ENCODE measurements at regions not wholly inside any gene's neighbourhood (a gene's known extent, or its start where the extent isn't known, plus 50 kb on each side); places are given as distances from the start of the nearest gene placed in this dataset.
A peak's percentile ranks its signal among the peaks of the same experiment; 100 is the strongest.

DNA sequence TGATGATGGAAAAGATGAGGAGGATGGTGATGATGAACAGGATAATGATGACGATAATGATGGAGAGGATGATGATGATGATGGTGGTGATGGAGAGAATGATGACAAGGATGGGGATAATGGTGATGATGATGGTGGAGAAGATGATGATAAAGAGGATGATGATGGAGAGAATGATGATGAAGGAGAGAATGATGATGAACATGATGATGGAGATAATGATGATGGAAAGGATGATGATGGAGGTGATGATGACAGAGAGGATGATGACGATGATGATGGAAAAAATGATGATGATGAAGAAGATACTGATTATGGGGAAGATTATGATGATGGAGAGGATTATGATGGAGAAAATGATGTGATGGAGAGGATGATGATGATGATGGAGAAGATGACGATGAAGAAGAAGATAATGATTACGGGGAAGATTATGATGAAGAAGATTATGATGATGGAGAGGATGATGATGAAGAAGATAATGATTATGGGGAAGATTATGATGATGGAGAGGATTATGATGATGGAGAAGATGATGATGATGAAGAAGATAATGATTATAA lies 204.1 kb downstream of the MATN1 start:
- DNase-seq (ENCODE audit: low spot score), result no peak
- Histone ChIP-seq H3K9ac (ENCODE audit: insufficient read depth, low read depth, low read length) (no peak overlapping the region), H2AFZ (ENCODE audit: low read length) (no peak overlapping the region), H3K4me3 (replicated peaks in 1 of 3; ENCODE audit: insufficient read depth in 1 of 3, low read depth in 2 of 3, low read length in 3 of 3) (no peak overlapping the region), H3K4me2 (ENCODE audit: low read depth, low read length) (no peak overlapping the region), H3K79me2 (ENCODE audit: insufficient read depth, low read length) (no peaks in the 10 kb centered on the region), H3K27ac (ENCODE audit: extremely low read length, insufficient read depth, low read length) (no peak overlapping the region), H4K20me1 (ENCODE audit: insufficient read depth, low read length) (no peaks in the 10 kb centered on the region), H3K36me3 (replicated peaks in 1 of 2; ENCODE audit: control insufficient read depth in 1 of 2, insufficient read depth in 2 of 2, low read length in 2 of 2) (no peaks in the 10 kb centered on the region), H3K9me3 (ENCODE audit: low read length) (no peaks in the 10 kb centered on the region), H3K27me3 (ENCODE audit: control insufficient read depth in 1 of 2, insufficient read depth in 2 of 2, low read length in 2 of 2) (no peaks in the 10 kb centered on the region), H3K4me1 (ENCODE audit: insufficient read depth, low read length) (no peaks in the 10 kb centered on the region)
- 1% methylated on average over 4 of the region's 4 CpGs for WGBS (ENCODE audit: low lambda C conversion rate)
- BruUV-seq (replicated peaks), result no TSS peak
- intact Hi-C loops (cut with micrococcal nuclease; ENCODE audit: unreplicated experiment), result no loop called here
- CTCF ChIA-PET (ENCODE audit: low intra/inter-chr PET ratio, low total read pairs), result no interaction called here
- ATAC-seq, result no peak
- POLR2A ChIA-PET, result no interaction called here
- no peak for FAIRE-seq
- in situ Hi-C loops (cut with HindIII; ENCODE audit: extremely low pct_ligation_motif_present, low pct_unique_long_range_greater_than_20kb), result no loop called here
- TF ChIP-seq HMGXB4 (CRISPR knock-in tag; IDR thresholded peaks at IDR 0.05; ENCODE audit: borderline replicate concordance in 1 of 2, low read depth in 1 of 2), result no peak
- peak; percentile 60; the same call in 1 of the 2 replicates for TF ChIP-seq ATF7 (IDR thresholded peaks at IDR 0.05)
- TF ChIP-seq ATF7 (CRISPR knock-in tag; IDR thresholded peaks at IDR 0.05), result no peak
- TF ChIP-seq DMAP1 (CRISPR knock-in tag; IDR thresholded peaks at IDR 0.05), result no peak
- TF ChIP-seq, protein P1, sequence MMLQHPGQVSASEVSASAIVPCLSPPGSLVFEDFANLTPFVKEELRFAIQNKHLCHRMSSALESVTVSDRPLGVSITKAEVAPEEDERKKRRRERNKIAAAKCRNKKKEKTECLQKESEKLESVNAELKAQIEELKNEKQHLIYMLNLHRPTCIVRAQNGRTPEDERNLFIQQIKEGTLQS (CRISPR knock-in tag; IDR thresholded peaks at IDR 0.05), result no peak
- TF ChIP-seq FOXP1 (IDR thresholded peaks at IDR 0.05), result 0 out of 2 replicates have a peak, but pooled peaks have one; percentile 25
- no peak for TF ChIP-seq FOXP1 (CRISPR knock-in tag; IDR thresholded peaks at IDR 0.05)
- peak; percentile 98 for TF ChIP-seq CREB1 (IDR thresholded peaks at IDR 0.05)
- TF ChIP-seq CREB1 (CRISPR knock-in tag; IDR thresholded peaks at IDR 0.05), result no peak
- TF ChIP-seq HDAC2 (CRISPR knock-in tag; IDR thresholded peaks at IDR 0.05), result no peak
- TF ChIP-seq KDM1A (CRISPR knock-in tag; IDR thresholded peaks at IDR 0.05), result no peak
- TF ChIP-seq LCORL (IDR thresholded peaks at IDR 0.05), result 0 out of 2 replicates have a peak, but pooled peaks have one; percentile 16
- no peak for TF ChIP-seq LCORL (CRISPR knock-in tag; IDR thresholded peaks at IDR 0.05)
- TF ChIP-seq TRIM22 (IDR thresholded peaks at IDR 0.05), result 0 out of 2 replicates have a peak, but pooled peaks have one; percentile 15
- TF ChIP-seq ZNF282 (IDR thresholded peaks at IDR 0.05; ENCODE audit: partially characterized antibody), result peak; percentile 31
